ENCODE measurements at regions not wholly inside any gene's neighbourhood (a gene's known extent, or its start where the extent isn't known, plus 50 kb on each side); places are given as distances from the start of the nearest gene placed in this dataset.
A peak's percentile ranks its signal among the peaks of the same experiment; 100 is the strongest.

DNA sequence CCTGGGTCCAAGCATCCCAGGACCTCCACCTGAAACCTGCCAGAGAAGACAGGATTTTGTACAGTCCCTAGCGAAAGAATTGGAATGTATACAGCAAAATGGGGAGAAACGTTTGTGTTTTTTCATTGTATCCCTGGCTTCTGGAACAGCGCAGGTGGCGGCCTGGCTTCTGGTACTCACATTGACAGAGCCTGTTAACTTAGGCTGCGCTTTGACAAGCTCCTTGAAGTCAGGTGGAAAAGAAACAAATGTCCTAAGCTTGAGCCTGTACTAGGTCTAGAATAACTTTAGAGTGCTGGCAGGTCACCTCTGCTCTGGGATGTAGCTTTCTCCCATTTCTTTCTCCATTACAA, 343.7 kb upstream of the KLF3 start:
- Histone ChIP-seq H3K4me2 (ENCODE audit: insufficient read depth in 1 of 2, low read depth in 2 of 2, low read length in 2 of 2) (no peak overlapping the region), H4K5ac (ENCODE audit: insufficient read length, low read depth, low read length) (no peak overlapping the region), H3K4ac (replicated peaks; ENCODE audit: insufficient read length, low read depth, low read length) (no peak overlapping the region), H3K27ac (ENCODE audit: low read depth, low read length) (no peak overlapping the region), H3K4me1 (replicated peaks in 1 of 4; ENCODE audit: control insufficient read depth in 3 of 4, insufficient read depth in 4 of 4, low read length in 3 of 4) (peaks cover 0 to 3% (median under 1%) of the 10 kb centered on the region in 4 experiments; a peak in 1 of 7 replicates), H3K9me3 (ENCODE audit: insufficient read depth in 2 of 2, low read depth in 1 of 2, low read length in 1 of 2) (peaks cover 0 to 6% of the 10 kb centered on the region in 2 experiments; a peak in 1 of 4 replicates), H3K23me2 (ENCODE audit: low read depth, low read length) (no peaks in the 10 kb centered on the region), H3K36me3 (ENCODE audit: control insufficient read depth in 2 of 4, insufficient read depth in 4 of 4, low read length in 3 of 4) (no peaks in the 10 kb centered on the region), H3K4me3 (ENCODE audit: extremely low read depth in 1 of 4, insufficient read depth in 2 of 4, low read depth in 3 of 4, low read length in 4 of 4) (no peak overlapping the region), H3K79me1 (ENCODE audit: low read depth, low read length) (no peaks in the 10 kb centered on the region), H4K91ac (replicated peaks; ENCODE audit: insufficient read length, low read length) (peak overlapping the region; percentile 3), H2BK12ac (ENCODE audit: low read depth, low read length) (0 out of 2 replicates have a peak overlapping the region, but pooled peaks have one; percentile 61), H2AK5ac (ENCODE audit: low read depth, low read length) (no peak overlapping the region), H2BK5ac (ENCODE audit: low read depth, low read length) (no peak overlapping the region), H4K20me1 (replicated peaks in 1 of 2; ENCODE audit: control insufficient read depth in 1 of 2, insufficient read depth in 2 of 2, low read length in 2 of 2) (no peaks in the 10 kb centered on the region), H2AFZ (ENCODE audit: low read length) (peak overlapping the region; percentile 63), H4K8ac (ENCODE audit: extremely low read depth, insufficient read depth, low read length) (no peak overlapping the region), H2BK15ac (ENCODE audit: low read length) (no peak overlapping the region), H3K14ac (ENCODE audit: insufficient read length) (no peak overlapping the region), H2BK120ac (replicated peaks; ENCODE audit: low read depth, low read length) (no peak overlapping the region), H2BK20ac (ENCODE audit: low read length) (no peak overlapping the region), H3K27me3 (replicated peaks in 1 of 4; ENCODE audit: control insufficient read depth in 3 of 4, extremely low read depth in 1 of 4, insufficient read depth in 3 of 4, low read length in 3 of 4) (no peaks in the 10 kb centered on the region), H3K9ac (replicated peaks in 1 of 4; ENCODE audit: extremely low read depth in 1 of 4, low read depth in 3 of 4, low read length in 3 of 4) (no peak overlapping the region), H3K79me2 (ENCODE audit: control insufficient read depth in 1 of 2, insufficient read depth in 2 of 2, low read length in 2 of 2) (no peaks in the 10 kb centered on the region), H3K23ac (ENCODE audit: insufficient read length) (no peak overlapping the region), H3K18ac (ENCODE audit: extremely low read depth, low read length) (no peak overlapping the region), H3K56ac (replicated peaks; ENCODE audit: insufficient read length, low read depth, low read length) (no peak overlapping the region)
- 86% methylated on average over 5 of the region's 5 CpGs; no CpG with 5 or more reads in 1 of the 2 experiments for WGBS, 2 experiments (ENCODE audit: extremely low coverage in 1 of 2, insufficient coverage in 1 of 2, insufficient read length in 1 of 2, insufficient replicate concordance in 2 of 2, low coverage in 1 of 2, low lambda C conversion rate in 2 of 2, missing lambda C conversion rate in 1 of 2)
- ChIA-PET POLR2A (ENCODE audit: partially characterized antibody) (no interaction called here), CTCF (ENCODE audit: partially characterized antibody) (interaction anchor here (0.6 to 4.2 kb wide), 21 partner anchors 10 to 870 kb away, joined by 3 to 28 read pairs (median 4); no protein-coding TSS in a partner anchor)
- DNase-seq (ENCODE audit: low read depth in 1 of 2, low spot score in 2 of 2), result no peak
- no peak for FAIRE-seq
- no peak for TF ChIP-seq HDAC6 (IDR thresholded peaks at IDR 0.05; ENCODE audit: low read depth, low read length)
- TF ChIP-seq EZH2 (IDR thresholded peaks at IDR 0.05; ENCODE audit: low read depth, low read length, severe bottlenecking), result no peak
- TF ChIP-seq ASH2L (IDR thresholded peaks at IDR 0.05; ENCODE audit: low read length), result no peak
- no peak for TF ChIP-seq CTBP2 (IDR thresholded peaks at IDR 0.05; ENCODE audit: borderline replicate concordance, insufficient read depth, insufficient read length, low read length)
- TF ChIP-seq, protein P1, sequence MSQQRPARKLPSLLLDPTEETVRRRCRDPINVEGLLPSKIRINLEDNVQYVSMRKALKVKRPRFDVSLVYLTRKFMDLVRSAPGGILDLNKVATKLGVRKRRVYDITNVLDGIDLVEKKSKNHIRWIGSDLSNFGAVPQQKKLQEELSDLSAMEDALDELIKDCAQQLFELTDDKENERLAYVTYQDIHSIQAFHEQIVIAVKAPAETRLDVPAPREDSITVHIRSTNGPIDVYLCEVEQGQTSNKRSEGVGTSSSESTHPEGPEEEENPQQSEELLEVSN (IDR thresholded peaks at IDR 0.05), result no peak
- TF ChIP-seq RFX5 (IDR thresholded peaks at IDR 0.05; ENCODE audit: borderline replicate concordance, low read depth, low read length), result no peak
- no peak for TF ChIP-seq POLR2A (IDR thresholded peaks at IDR 0.05; ENCODE audit: control extremely low read depth in 1 of 2, low read depth in 2 of 2, low read length in 2 of 2)
- TF ChIP-seq RAD21 (IDR thresholded peaks at IDR 0.05 in 1 of 2, conservative IDR thresholded peaks at IDR 0.05 in 1 of 2; ENCODE audit: low read depth in 2 of 2, low read length in 2 of 2), result no peak
- TF ChIP-seq FOSL1 (IDR thresholded peaks at IDR 0.05; ENCODE audit: insufficient read depth, low read depth, low read length), result no peak
- no peak for TF ChIP-seq GTF2F1 (IDR thresholded peaks at IDR 0.05; ENCODE audit: borderline replicate concordance, low read depth, low read length)
- TF ChIP-seq NRF1 (IDR thresholded peaks at IDR 0.05; ENCODE audit: low read depth, low read length), result no peak
- TF ChIP-seq CREB1 (IDR thresholded peaks at IDR 0.05), result no peak
- no peak for TF ChIP-seq HDAC2 (IDR thresholded peaks at IDR 0.05; ENCODE audit: borderline replicate concordance in 1 of 2, low read depth in 2 of 2, low read length in 2 of 2)
- TF ChIP-seq TEAD4 (IDR thresholded peaks at IDR 0.05; ENCODE audit: low read depth, low read length), result no peak
